ENCODE measurements at regions not wholly inside any gene's neighbourhood (a gene's known extent, or its start where the extent isn't known, plus 50 kb on each side); places are given as distances from the start of the nearest gene placed in this dataset.
"Not testable (repeated sequence)": the region's sequence is repeated elsewhere in the genome, so short reads cannot be mapped to it uniquely, and the experiment has no call there.

GRCh38 chrX:980587-981235 is 231.7 kb downstream of the CRLF2 start:
- H3K4me3 ChIP-seq (ENCODE audit: low read length) = no peak overlapping the region
- peaks cover 6% of the 10 kb centered on the region; the same call in 1 of the 2 replicates for H3K9me3 ChIP-seq (ENCODE audit: control insufficient read depth, insufficient read depth, low read length)
- peaks cover 10% of the 10 kb centered on the region for H3K4me1 ChIP-seq (ENCODE audit: control insufficient read depth, low read length)
- no peak for TF ChIP-seq EZH2phosphoT487 (IDR thresholded peaks at IDR 0.05; ENCODE audit: borderline replicate concordance, low read length)
- H3K27ac ChIP-seq (ENCODE audit: low read depth, low read length) = no peak overlapping the region
- no peaks in the 10 kb centered on the region for H4K20me1 ChIP-seq (ENCODE audit: control insufficient read depth, insufficient read depth, low read depth, low read length)
- H3K79me2 ChIP-seq (ENCODE audit: control insufficient read depth, low read length) = no peaks in the 10 kb centered on the region
- H3F3A ChIP-seq (ENCODE audit: control insufficient read depth, insufficient read depth) = no peaks in the 10 kb centered on the region
- H3K4me2 ChIP-seq (ENCODE audit: low read length) = no peak overlapping the region
- H3K27me3 ChIP-seq (ENCODE audit: control insufficient read depth, low read length) = no peaks in the 10 kb centered on the region
- H3K36me3 ChIP-seq (ENCODE audit: control insufficient read depth, low read length) = no peaks in the 10 kb centered on the region
- H3K9me2 ChIP-seq (replicated peaks; ENCODE audit: control insufficient read depth, low read length) = no peaks in the 10 kb centered on the region

GRCh38 chrX:979127-979526 is 233.3 kb downstream of the CRLF2 start:
- not testable (repeated sequence) for H3K9me3 ChIP-seq (ENCODE audit: control insufficient read depth, insufficient read depth, low read length); H3K79me2 ChIP-seq (ENCODE audit: control insufficient read depth, low read length); H4K20me1 ChIP-seq (ENCODE audit: control insufficient read depth, insufficient read depth, low read depth, low read length); H3K4me3 ChIP-seq (ENCODE audit: low read length); H3F3A ChIP-seq (ENCODE audit: control insufficient read depth, insufficient read depth); H3K27ac ChIP-seq (ENCODE audit: low read depth, low read length); H3K9me2 ChIP-seq (replicated peaks; ENCODE audit: control insufficient read depth, low read length); H3K27me3 ChIP-seq (ENCODE audit: control insufficient read depth, low read length); H3K4me2 ChIP-seq (ENCODE audit: low read length); H3K36me3 ChIP-seq (ENCODE audit: control insufficient read depth, low read length); H3K4me1 ChIP-seq (ENCODE audit: control insufficient read depth, low read length)

GRCh38 chrX:973010-973632 is 239.3 kb downstream of the CRLF2 start:
- Histone ChIP-seq H3K4me1 (ENCODE audit: control insufficient read depth, low read length) (no peaks in the 10 kb centered on the region), H3K79me2 (ENCODE audit: control insufficient read depth, low read length) (no peaks in the 10 kb centered on the region), H4K20me1 (ENCODE audit: control insufficient read depth, insufficient read depth, low read depth, low read length) (no peaks in the 10 kb centered on the region), H3K9me3 (ENCODE audit: control insufficient read depth, insufficient read depth, low read length) (no peaks in the 10 kb centered on the region), H3K9me2 (replicated peaks; ENCODE audit: control insufficient read depth, low read length) (no peaks in the 10 kb centered on the region), H3K27me3 (ENCODE audit: control insufficient read depth, low read length) (no peaks in the 10 kb centered on the region), H3K36me3 (ENCODE audit: control insufficient read depth, low read length) (no peaks in the 10 kb centered on the region), H3F3A (ENCODE audit: control insufficient read depth, insufficient read depth) (no peaks in the 10 kb centered on the region), H3K4me3 (ENCODE audit: low read length) (no peak overlapping the region), H3K4me2 (ENCODE audit: low read length) (no peak overlapping the region), H3K27ac (ENCODE audit: low read depth, low read length) (no peak overlapping the region)
- no peak for TF ChIP-seq CTCF (IDR thresholded peaks at IDR 0.05; ENCODE audit: low read depth, low read length, poor library complexity, severe bottlenecking)
- no peak for TF ChIP-seq EZH2phosphoT487 (IDR thresholded peaks at IDR 0.05; ENCODE audit: borderline replicate concordance, low read length)

- H4K20me1 ChIP-seq (ENCODE audit: control insufficient read depth, insufficient read depth, low read depth, low read length) = no peaks in the 10 kb centered on the region
- no peaks in the 10 kb centered on the region for H3K4me1 ChIP-seq (ENCODE audit: control insufficient read depth, low read length)
- no peak for TF ChIP-seq CTCF (IDR thresholded peaks at IDR 0.05; ENCODE audit: low read depth, low read length, poor library complexity, severe bottlenecking)
- no peak for TF ChIP-seq EZH2phosphoT487 (IDR thresholded peaks at IDR 0.05; ENCODE audit: borderline replicate concordance, low read length)
- no peak overlapping the region for H3K4me3 ChIP-seq (ENCODE audit: low read length)
- H3K27me3 ChIP-seq (ENCODE audit: control insufficient read depth, low read length) = no peaks in the 10 kb centered on the region
- no peaks in the 10 kb centered on the region for H3K79me2 ChIP-seq (ENCODE audit: control insufficient read depth, low read length)
- H3K4me2 ChIP-seq (ENCODE audit: low read length) = no peak overlapping the region
- H3K9me2 ChIP-seq (replicated peaks; ENCODE audit: control insufficient read depth, low read length) = no peaks in the 10 kb centered on the region
- H3K27ac ChIP-seq (ENCODE audit: low read depth, low read length) = no peak overlapping the region
- no peaks in the 10 kb centered on the region for H3K36me3 ChIP-seq (ENCODE audit: control insufficient read depth, low read length)
- H3F3A ChIP-seq (ENCODE audit: control insufficient read depth, insufficient read depth) = no peaks in the 10 kb centered on the region
- H3K9me3 ChIP-seq (ENCODE audit: control insufficient read depth, insufficient read depth, low read length) = no peaks in the 10 kb centered on the region
These were observed 244.1 kb downstream of the CRLF2 start for GRCh38 chrX:968148-968965.

Measured in DOHH2 (cell line).